IPS DF 6.9 (cell line): ENCODE measurements at regions not wholly inside any gene's neighbourhood (a gene's known extent, or its start where the extent isn't known, plus 50 kb on each side); places are given as distances from the start of the nearest gene placed in this dataset.

Source experiments
- DNase-seq: peaks from one replicate; pipeline ENCODE4 v3.0.0-alpha.2; 2013; ENCODE audit warnings: low read depth, low spot score
- H3K27ac ChIP-seq: one replicate; pipeline ENCODE4 v1.5.1; 2013; ENCODE audit warnings: low read length, control low read depth
- H3K27me3 ChIP-seq: 2 replicates; pipeline ENCODE4 v1.6.1; 2013; ENCODE audit warnings: mild to moderate bottlenecking, low read length; ENCODE audit not compliant: control insufficient read depth, insufficient read depth
- H3K36me3 ChIP-seq: 2 replicates; pipeline ENCODE4 v1.6.1; 2013; ENCODE audit warnings: low read length; ENCODE audit not compliant: control insufficient read depth, insufficient read depth
- H3K4me1 ChIP-seq: 2 replicates; pipeline ENCODE4 v1.6.1; 2013; ENCODE audit warnings: low read length; ENCODE audit not compliant: control insufficient read depth, insufficient read depth
- H3K4me3 ChIP-seq: 2 replicates; pipeline ENCODE4 v1.5.1; 2013; ENCODE audit warnings: mild to moderate bottlenecking, low read length
- H3K9me3 ChIP-seq: 2 replicates; pipeline ENCODE4 v1.6.1; 2013; ENCODE audit warnings: low read length, inconsistent platforms; ENCODE audit not compliant: control insufficient read depth, insufficient read depth
- WGBS: extraction: QIAGEN DNeasy Blood & Tissue Kit; methylation state at CpG from one replicate; pipeline ENCODE4 v1.1.7; 2013; ENCODE audit warnings: mixed read lengths, missing lambda C conversion rate; ENCODE audit not compliant: insufficient read length, insufficient coverage; 5-methylcytosine and 5-hydroxymethylcytosine counted together

- Histone ChIP-seq H3K9me3 (no peaks in the 10 kb centered on the region), H3K4me3 (no peak overlapping the region), H3K27ac (no peak overlapping the region), H3K4me1 (0 out of 2 replicates have a peak, but pooled peaks cover 1% of the 10 kb centered on the region), H3K27me3 (no peaks in the 10 kb centered on the region), H3K36me3 (no peaks in the 10 kb centered on the region)
- DNase-seq = no peak
- no CpG with 5 or more reads among the region's 1 CpG for WGBS
These were observed 269.2 kb downstream of the ACTL7B start for GRCh38 chr9:108586471-108587139.

DNA sequence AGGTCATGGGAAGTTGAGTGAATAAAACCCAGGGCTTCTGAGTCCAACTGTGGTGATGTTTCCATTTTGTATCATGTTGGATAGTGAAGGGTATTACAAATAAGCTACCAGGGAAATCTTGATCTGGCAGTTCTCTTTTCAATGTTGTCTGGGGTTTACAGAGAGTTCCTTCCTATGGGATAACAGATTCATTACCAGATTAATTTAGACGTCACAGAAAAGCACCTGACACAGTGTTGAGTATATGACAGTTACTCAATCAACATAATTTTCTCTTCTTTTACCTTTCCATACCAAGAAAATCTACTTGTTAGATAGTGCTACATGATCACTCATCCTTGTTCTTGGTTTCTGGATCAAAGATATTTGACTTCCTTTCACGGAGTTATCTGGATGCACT, 270.9 kb downstream of the ACTL7B start:
- WGBS = no CpG with 5 or more reads among the region's 2 CpGs
- Histone ChIP-seq H3K4me1 (0 out of 2 replicates have a peak, but pooled peaks cover 1% of the 10 kb centered on the region), H3K9me3 (no peaks in the 10 kb centered on the region), H3K4me3 (no peak overlapping the region), H3K27ac (no peak overlapping the region), H3K36me3 (no peaks in the 10 kb centered on the region), H3K27me3 (no peaks in the 10 kb centered on the region)
- no peak for DNase-seq

DNA sequence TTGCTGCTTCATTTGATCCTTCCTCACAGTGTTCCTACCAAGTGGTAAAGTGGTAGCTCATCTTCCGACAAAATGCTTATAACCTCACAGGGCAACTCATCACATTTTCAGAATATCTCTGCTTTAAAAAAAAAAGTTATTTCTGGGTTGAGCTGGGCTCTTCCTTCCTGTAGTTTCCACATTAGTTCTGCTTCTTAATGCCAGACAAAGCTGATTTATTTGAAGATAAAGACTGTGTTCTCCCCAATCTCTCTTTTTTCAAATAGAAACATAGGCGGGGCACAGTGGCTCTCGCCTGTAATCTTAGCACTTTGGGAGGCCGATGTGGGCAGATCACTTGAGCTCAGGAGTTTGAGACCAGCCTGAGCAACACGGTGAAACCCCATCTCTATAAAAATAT, 273.1 kb downstream of the ACTL7B start:
- no peak overlapping the region for H3K27ac ChIP-seq
- no peak overlapping the region for H3K4me3 ChIP-seq
- no peaks in the 10 kb centered on the region for H3K27me3 ChIP-seq
- DNase-seq = no peak
- H3K9me3 ChIP-seq = no peaks in the 10 kb centered on the region
- no CpG with 5 or more reads among the region's 5 CpGs for whole genome bisulfite sequencing
- no peaks in the 10 kb centered on the region for H3K36me3 ChIP-seq
- H3K4me1 ChIP-seq = 0 out of 2 replicates have a peak, but pooled peaks cover 1% of the 10 kb centered on the region

GRCh38 chr9:108579757-108580439, 275.9 kb downstream of the ACTL7B start:
- Histone ChIP-seq H3K4me3 (no peak overlapping the region), H3K27ac (no peak overlapping the region), H3K9me3 (no peaks in the 10 kb centered on the region), H3K36me3 (no peaks in the 10 kb centered on the region), H3K4me1 (no peaks in the 10 kb centered on the region), H3K27me3 (no peaks in the 10 kb centered on the region)
- no peak for DNase-seq
- WGBS = no CpG with 5 or more reads among the region's 6 CpGs

- Histone ChIP-seq H3K4me3 (no peak overlapping the region), H3K4me1 (no peaks in the 10 kb centered on the region), H3K27me3 (no peaks in the 10 kb centered on the region), H3K9me3 (no peaks in the 10 kb centered on the region), H3K27ac (no peak overlapping the region), H3K36me3 (no peaks in the 10 kb centered on the region)
- WGBS = no CpG with 5 or more reads among the region's 1 CpG
- no peak for DNase-seq
These were observed 280.5 kb downstream of the ACTL7B start for GRCh38 chr9:108575276-108575675.

DNA sequence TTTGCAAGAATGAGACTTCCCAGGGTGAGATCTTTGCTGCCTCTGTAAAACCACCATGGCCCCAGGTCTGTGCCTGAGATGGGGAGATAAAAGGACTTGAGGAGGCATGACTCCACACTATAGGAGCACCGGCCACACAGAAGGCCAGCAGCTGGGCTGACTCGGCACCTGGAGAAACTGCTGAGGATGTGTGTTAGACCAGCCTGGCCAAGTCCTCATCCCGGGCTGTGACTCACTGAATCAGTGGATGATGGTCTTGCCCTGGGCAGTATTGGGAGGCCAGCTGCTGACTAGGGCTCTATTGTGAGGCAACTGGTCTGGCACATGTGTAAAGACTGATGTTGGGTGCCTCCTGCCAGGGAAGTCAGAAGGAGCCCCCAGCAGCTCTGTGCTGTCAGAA, 286.2 kb downstream of the ACTL7B start:
- H3K9me3 ChIP-seq = no peaks in the 10 kb centered on the region
- no peak overlapping the region for H3K4me3 ChIP-seq
- H3K36me3 ChIP-seq = no peaks in the 10 kb centered on the region
- H3K27ac ChIP-seq = no peak overlapping the region
- no CpG with 5 or more reads among the region's 3 CpGs for WGBS
- H3K4me1 ChIP-seq = no peaks in the 10 kb centered on the region
- DNase-seq = no peak
- no peaks in the 10 kb centered on the region for H3K27me3 ChIP-seq

GRCh38 chr9:108568093-108568492, 287.7 kb downstream of the ACTL7B start:
- no peaks in the 10 kb centered on the region for H3K9me3 ChIP-seq
- no peak overlapping the region for H3K27ac ChIP-seq
- no peak overlapping the region for H3K4me3 ChIP-seq
- no peaks in the 10 kb centered on the region for H3K36me3 ChIP-seq
- no CpG with 5 or more reads among the region's 3 CpGs for WGBS
- H3K4me1 ChIP-seq = no peaks in the 10 kb centered on the region
- no peaks in the 10 kb centered on the region for H3K27me3 ChIP-seq
- DNase-seq = no peak

DNA sequence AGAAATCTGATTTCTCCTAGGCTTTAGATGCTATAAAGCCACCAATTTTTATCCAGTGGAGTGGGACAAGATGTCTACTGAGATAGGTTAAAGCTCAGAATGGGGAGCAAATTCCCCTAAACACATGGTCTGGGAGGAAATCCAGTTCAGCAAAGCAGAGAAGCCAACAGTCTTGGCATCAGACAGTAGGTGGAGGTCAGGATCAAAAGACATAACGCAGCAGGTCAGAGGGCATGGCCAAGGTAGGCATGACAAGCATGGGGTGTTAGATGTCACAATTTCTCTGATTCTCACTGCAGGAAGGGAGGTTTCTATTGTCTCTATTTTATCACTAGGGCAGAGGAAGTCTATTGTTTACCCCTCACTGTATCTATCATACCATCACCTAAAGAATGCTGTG, 288.2 kb downstream of the ACTL7B start:
- Histone ChIP-seq H3K27ac (no peak overlapping the region), H3K4me3 (no peak overlapping the region), H3K36me3 (no peaks in the 10 kb centered on the region), H3K9me3 (no peaks in the 10 kb centered on the region), H3K27me3 (no peaks in the 10 kb centered on the region), H3K4me1 (no peaks in the 10 kb centered on the region)
- no CpG with 5 or more reads among the region's 1 CpG for WGBS
- no peak for DNase-seq

DNA sequence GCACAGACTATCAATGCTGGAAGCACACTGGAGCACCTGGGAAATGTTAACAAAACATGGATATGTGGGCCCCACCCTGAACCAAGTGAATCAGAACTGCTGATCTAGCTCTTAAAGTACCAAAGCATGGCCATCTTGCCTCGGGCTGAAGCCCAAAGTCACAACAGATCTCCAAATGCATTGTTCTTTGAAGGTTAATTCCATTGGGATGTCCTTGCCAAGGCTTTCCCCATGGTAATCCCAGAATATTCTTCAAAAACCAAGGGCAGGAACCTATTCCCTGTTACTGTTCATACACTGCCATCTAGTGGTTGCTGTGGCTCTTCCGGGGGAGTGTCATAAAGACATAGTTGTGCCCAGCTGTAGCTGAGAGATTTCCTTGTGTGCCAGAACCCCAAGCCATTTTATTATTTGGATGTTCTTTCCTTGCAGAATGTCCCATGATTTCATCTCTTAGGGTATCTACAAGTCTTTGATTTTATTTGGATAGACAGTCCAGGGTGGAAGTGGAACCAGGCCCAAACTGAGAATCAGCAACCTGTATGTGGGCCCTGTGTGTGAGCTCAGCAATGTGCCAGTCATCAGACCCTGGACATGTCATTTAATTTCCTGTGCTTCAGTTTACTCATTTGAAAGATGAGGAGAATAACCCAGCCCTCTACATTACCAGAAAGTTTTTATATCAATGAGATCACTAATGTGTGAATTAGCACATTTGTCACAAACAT, 290.0 kb downstream of the ACTL7B start:
- H3K4me1 ChIP-seq = no peaks in the 10 kb centered on the region
- DNase-seq = peak; percentile 64
- no peak overlapping the region for H3K27ac ChIP-seq
- WGBS = no CpG with 5 or more reads among the region's 2 CpGs
- no peaks in the 10 kb centered on the region for H3K27me3 ChIP-seq
- no peaks in the 10 kb centered on the region for H3K9me3 ChIP-seq
- no peaks in the 10 kb centered on the region for H3K36me3 ChIP-seq
- no peak overlapping the region for H3K4me3 ChIP-seq

- H3K4me1 ChIP-seq = no peaks in the 10 kb centered on the region
- H3K4me3 ChIP-seq = no peak overlapping the region
- H3K36me3 ChIP-seq = no peaks in the 10 kb centered on the region
- no CpG with 5 or more reads among the region's 3 CpGs for WGBS
- H3K27me3 ChIP-seq = no peaks in the 10 kb centered on the region
- no peak overlapping the region for H3K27ac ChIP-seq
- DNase-seq = no peak
- no peaks in the 10 kb centered on the region for H3K9me3 ChIP-seq
These were observed 293.6 kb downstream of the ACTL7B start for GRCh38 chr9:108562176-108562575.
